ENCODE measurements at regions not wholly inside any gene's neighbourhood (a gene's known extent, or its start where the extent isn't known, plus 50 kb on each side); places are given as distances from the start of the nearest gene placed in this dataset.

GRCh38 chr12:67038486-67038885, 230.7 kb upstream of the CAND1 start:
- ChIA-PET POLR2A (no interaction called here), CTCF (no interaction called here)
- H3K27ac Mint-ChIP-seq, result no peak overlapping the region
- H3K4me3 ChIP-seq (ENCODE audit: low read length), result no peak overlapping the region
- DNase-seq (no peak), ATAC-seq (ENCODE audit: poor library complexity) (no peak)
- no peaks in the 10 kb centered on the region for H3K36me3 Mint-ChIP-seq (ENCODE audit: low read depth)
- H3K36me3 ChIP-seq (ENCODE audit: insufficient read depth, low read length), result no peaks in the 10 kb centered on the region
- H3K27me3 ChIP-seq (ENCODE audit: control insufficient read depth in 1 of 2, insufficient read depth in 2 of 2, low read length in 2 of 2), result no peaks in the 10 kb centered on the region
- H3K4me3 Mint-ChIP-seq, result no peak overlapping the region
- intact Hi-C loops (cut with DNase I, micrococcal nuclease), result no loop called here
- no peaks in the 10 kb centered on the region for H3K4me1 Mint-ChIP-seq (ENCODE audit: low read depth)
- no peak for TF ChIP-seq CTCF (IDR thresholded peaks at IDR 0.05)
- no peak overlapping the region for H3K27ac ChIP-seq (ENCODE audit: low read depth in 1 of 2, low read length in 2 of 2)
- H3K27me3 Mint-ChIP-seq, result no peaks in the 10 kb centered on the region
- no peaks in the 10 kb centered on the region for H3K4me1 ChIP-seq (ENCODE audit: insufficient read depth, low read length)
- no peaks in the 10 kb centered on the region for H3K9me3 ChIP-seq (ENCODE audit: control insufficient read depth in 1 of 2, insufficient read depth in 1 of 2, low read length in 2 of 2)
- no peaks in the 10 kb centered on the region for H3K9me3 Mint-ChIP-seq

- TF ChIP-seq CTCF (IDR thresholded peaks at IDR 0.05), result no peak
- ATAC-seq (ENCODE audit: poor library complexity) (no peak), DNase-seq (no peak)
- Mint-ChIP-seq H3K27ac (no peak overlapping the region), H3K4me3 (no peak overlapping the region), H3K4me1 (ENCODE audit: low read depth) (no peaks in the 10 kb centered on the region), H3K27me3 (no peaks in the 10 kb centered on the region), H3K36me3 (ENCODE audit: low read depth) (no peaks in the 10 kb centered on the region), H3K9me3 (no peaks in the 10 kb centered on the region)
- Histone ChIP-seq H3K27ac (ENCODE audit: low read depth in 1 of 2, low read length in 2 of 2) (no peak overlapping the region), H3K27me3 (ENCODE audit: control insufficient read depth in 1 of 2, insufficient read depth in 2 of 2, low read length in 2 of 2) (no peaks in the 10 kb centered on the region), H3K9me3 (ENCODE audit: control insufficient read depth in 1 of 2, insufficient read depth in 1 of 2, low read length in 2 of 2) (no peaks in the 10 kb centered on the region), H3K4me3 (ENCODE audit: low read length) (no peak overlapping the region), H3K36me3 (ENCODE audit: insufficient read depth, low read length) (no peaks in the 10 kb centered on the region), H3K4me1 (ENCODE audit: insufficient read depth, low read length) (no peaks in the 10 kb centered on the region)
- ChIA-PET CTCF (no interaction called here), POLR2A (no interaction called here)
- intact Hi-C loops (cut with DNase I, micrococcal nuclease), result no loop called here
Observed at GRCh38 chr12:67039995-67040860, 228.9 kb upstream of the CAND1 start.

GRCh38 chr12:67040861-67041137, 228.4 kb upstream of the CAND1 start:
- no peak for DNase-seq
- ChIA-PET CTCF (no interaction called here), POLR2A (no interaction called here)
- no peaks in the 10 kb centered on the region for H3K36me3 Mint-ChIP-seq (ENCODE audit: low read depth)
- Histone ChIP-seq H3K36me3 (ENCODE audit: insufficient read depth, low read length) (no peaks in the 10 kb centered on the region), H3K4me1 (ENCODE audit: insufficient read depth, low read length) (no peaks in the 10 kb centered on the region), H3K4me3 (ENCODE audit: low read length) (no peak overlapping the region), H3K27me3 (ENCODE audit: control insufficient read depth in 1 of 2, insufficient read depth in 2 of 2, low read length in 2 of 2) (no peaks in the 10 kb centered on the region), H3K27ac (ENCODE audit: low read depth in 1 of 2, low read length in 2 of 2) (no peak overlapping the region), H3K9me3 (ENCODE audit: control insufficient read depth in 1 of 2, insufficient read depth in 1 of 2, low read length in 2 of 2) (no peaks in the 10 kb centered on the region)
- no peaks in the 10 kb centered on the region for H3K27me3 Mint-ChIP-seq
- no peak for TF ChIP-seq CTCF (IDR thresholded peaks at IDR 0.05)
- H3K27ac Mint-ChIP-seq, result no peak overlapping the region
- intact Hi-C loops (cut with DNase I, micrococcal nuclease), result no loop called here
- H3K4me1 Mint-ChIP-seq (ENCODE audit: low read depth), result no peaks in the 10 kb centered on the region
- no peak for ATAC-seq (ENCODE audit: poor library complexity)
- no peaks in the 10 kb centered on the region for H3K9me3 Mint-ChIP-seq
- no peak overlapping the region for H3K4me3 Mint-ChIP-seq
